Neural cell (in vitro differentiated cells): ENCODE measurements at regions not wholly inside any gene's neighbourhood (a gene's known extent, or its start where the extent isn't known, plus 50 kb on each side); places are given as distances from the start of the nearest gene placed in this dataset.

Experiments used
- CTCF ChIP-seq: fragments of 450-650 bp; IDR thresholded peaks from 2 replicates; pipeline ENCODE4 v1.5.1; 2014; ENCODE audit warnings: antibody characterized with exemption, mild to moderate bottlenecking, moderate library complexity; ENCODE audit not compliant: poor library complexity, severe bottlenecking
- EZH2 ChIP-seq: fragments of 200-600, 300-800 bp; shearing (Covaris generic), sonication (generic); IDR thresholded peaks from 2 replicates; pipeline ENCODE4 v1.6.1; 2014; ENCODE audit warnings: antibody characterized with exemption, low read length, borderline replicate concordance, mild to moderate bottlenecking; ENCODE audit not compliant: insufficient read depth, poor library complexity, severe bottlenecking
- SMC3 ChIP-seq: fragments of 450-650 bp; conservative IDR thresholded peaks from 2 replicates; pipeline ENCODE4 v1.6.1; 2014; ENCODE audit warnings: antibody characterized with exemption, mild to moderate bottlenecking, moderate library complexity; ENCODE audit not compliant: poor library complexity

GRCh38 chr19:30228113-30228834 lies 143.9 kb upstream of the ZNF536 start:
- TF ChIP-seq CTCF: no peak
- TF ChIP-seq EZH2: no peak
- TF ChIP-seq SMC3: no peak
